ENCODE measurements at regions not wholly inside any gene's neighbourhood (a gene's known extent, or its start where the extent isn't known, plus 50 kb on each side); places are given as distances from the start of the nearest gene placed in this dataset.
"Not testable (repeated sequence)": the region's sequence is repeated elsewhere in the genome, so short reads cannot be mapped to it uniquely, and the experiment has no call there.

DNA sequence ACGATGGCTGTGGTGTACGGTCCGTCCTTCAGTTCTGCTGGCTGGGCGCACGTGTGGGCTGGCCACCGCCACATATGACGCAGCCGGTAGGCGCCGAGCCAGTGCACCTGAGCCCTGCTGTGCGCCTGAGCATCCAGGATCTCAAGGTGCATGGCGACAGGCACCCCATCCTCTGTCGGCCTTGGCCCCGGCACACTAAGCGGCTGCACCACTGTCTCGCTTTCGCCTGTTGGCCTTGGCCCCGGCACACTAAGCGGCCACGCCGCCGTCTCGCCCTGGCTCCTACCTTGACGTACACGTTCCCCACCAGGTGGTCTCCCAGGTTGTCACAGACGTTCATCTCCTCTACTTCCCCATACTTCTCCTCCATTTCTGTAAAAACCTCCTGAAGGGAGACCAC, 4034.6 kb upstream of the TPTE start:
- DNase-seq = not testable (repeated sequence)

DNA sequence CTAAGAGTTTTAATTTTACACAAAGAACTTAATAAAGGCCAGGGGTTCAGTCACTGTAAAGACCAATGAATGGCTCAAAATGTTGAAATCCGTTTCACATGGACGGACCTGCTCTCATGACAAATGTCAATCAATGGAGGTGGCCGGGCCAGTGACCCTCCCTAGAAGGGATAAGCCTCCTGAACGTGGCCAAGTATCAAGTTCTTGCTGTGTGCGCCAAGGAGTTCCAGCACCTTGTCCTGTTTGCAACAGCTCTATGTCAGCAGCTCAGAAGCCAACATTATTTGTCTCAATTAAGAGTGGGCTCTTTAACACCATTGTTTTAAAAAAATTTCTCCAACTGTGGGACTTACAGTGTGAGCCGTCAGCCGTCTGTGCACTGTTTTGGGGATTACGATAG, 4028.7 kb upstream of the TPTE start:
- not testable (repeated sequence) for DNase-seq

DNA sequence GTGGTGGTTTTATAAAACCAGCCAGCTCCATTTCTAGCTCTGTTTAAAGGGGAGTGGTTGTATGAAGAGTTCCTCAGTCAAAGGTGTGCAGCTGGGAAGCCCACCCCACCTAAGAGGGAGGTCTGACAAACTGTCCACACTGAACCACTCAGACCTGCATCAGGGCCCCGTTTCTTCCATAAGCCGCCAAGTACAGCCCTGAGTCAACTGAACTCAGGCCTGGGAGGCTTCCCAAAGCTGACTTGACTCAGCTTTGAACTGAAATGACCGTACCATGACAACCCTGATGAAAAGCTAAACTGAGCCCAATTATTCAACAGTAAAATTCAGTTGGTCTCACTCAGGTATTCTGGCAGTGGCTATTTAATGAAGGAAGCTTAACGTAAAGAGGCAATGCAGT, 4027.4 kb upstream of the TPTE start:
- not testable (repeated sequence) for DNase-seq

DNA sequence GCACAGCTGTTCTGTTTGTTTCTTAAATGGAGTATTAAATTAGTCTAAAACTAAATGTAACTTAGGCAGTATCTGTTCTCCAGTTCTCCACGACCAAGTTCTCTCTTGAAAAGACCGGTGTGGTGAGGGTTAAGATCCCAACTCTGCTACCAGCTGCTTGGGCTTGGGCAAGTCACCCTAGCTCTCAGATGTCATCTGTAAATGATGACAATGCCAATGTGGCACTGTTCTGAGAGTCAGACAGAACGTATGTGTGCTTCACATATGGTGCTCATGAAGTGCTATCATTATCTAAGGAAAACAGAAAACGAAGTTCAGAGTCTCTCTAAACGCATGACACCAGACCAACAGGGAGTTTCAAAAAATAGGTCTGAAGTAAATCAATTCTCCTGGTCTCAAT, 4025.0 kb upstream of the TPTE start:
- not testable (repeated sequence) for DNase-seq

DNA sequence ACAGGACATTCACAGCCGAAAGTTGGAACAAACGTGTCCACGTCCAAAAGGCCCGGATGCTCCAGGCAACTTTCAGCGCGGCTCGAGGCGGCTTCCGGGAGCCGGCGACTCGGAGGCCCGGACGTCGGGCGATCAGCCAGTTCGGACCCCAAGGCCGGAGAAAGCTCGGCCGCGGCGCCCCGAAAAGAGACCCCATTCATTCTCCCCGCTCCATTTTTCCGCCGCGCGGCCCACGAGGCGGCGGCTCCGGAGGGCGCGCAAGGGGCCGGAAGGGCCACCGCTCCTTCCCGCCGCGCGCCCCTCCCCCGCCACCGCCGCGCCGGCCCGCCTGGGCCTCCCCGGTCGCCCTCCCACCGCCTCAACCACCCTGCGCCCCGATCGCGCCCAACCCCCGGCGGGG, 4022.7 kb upstream of the TPTE start:
- DNase-seq = not testable (repeated sequence)

DNA sequence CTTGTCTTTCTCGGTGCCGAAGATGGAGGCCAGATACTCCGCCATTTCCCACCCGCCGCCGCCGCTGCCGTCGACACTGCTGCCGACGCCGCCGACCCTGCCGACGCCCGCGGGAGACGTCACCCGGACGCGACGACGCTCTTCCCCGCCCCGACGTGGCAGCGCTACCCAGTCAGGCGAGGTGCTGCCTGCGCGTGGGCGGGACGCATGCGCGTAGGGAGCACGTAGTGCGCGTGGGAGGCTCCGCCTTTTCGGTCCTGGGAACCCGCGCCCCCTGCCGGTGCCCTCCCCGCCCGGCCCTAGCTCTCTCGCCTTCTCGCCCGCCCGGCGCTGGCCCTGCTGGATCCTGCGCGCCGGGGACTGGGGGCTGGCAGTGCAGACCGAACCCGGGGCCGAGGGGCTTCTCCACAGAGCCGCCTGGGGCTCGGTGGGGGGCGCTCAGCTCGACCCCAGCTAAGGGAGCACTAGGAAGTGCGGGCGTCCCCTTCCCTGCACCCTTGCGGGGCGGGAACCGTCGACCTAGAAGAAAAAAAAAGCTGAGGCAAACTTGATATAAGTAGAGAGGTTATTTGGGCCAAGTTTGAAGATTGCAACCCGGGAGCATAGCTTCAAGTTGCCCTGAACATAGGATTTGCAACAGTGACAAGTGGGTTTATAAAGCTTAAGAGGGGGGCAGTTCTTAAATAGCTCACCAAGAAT, 4022.1 kb upstream of the TPTE start:
- DNase-seq = not testable (repeated sequence)

- DNase-seq = not testable (repeated sequence)
These were observed 4021.5 kb upstream of the TPTE start for GRCh38 chr21:6499866-6500265.

- not testable (repeated sequence) for DNase-seq
These were observed 4020.7 kb upstream of the TPTE start for GRCh38 chr21:6500681-6501080.

DNA sequence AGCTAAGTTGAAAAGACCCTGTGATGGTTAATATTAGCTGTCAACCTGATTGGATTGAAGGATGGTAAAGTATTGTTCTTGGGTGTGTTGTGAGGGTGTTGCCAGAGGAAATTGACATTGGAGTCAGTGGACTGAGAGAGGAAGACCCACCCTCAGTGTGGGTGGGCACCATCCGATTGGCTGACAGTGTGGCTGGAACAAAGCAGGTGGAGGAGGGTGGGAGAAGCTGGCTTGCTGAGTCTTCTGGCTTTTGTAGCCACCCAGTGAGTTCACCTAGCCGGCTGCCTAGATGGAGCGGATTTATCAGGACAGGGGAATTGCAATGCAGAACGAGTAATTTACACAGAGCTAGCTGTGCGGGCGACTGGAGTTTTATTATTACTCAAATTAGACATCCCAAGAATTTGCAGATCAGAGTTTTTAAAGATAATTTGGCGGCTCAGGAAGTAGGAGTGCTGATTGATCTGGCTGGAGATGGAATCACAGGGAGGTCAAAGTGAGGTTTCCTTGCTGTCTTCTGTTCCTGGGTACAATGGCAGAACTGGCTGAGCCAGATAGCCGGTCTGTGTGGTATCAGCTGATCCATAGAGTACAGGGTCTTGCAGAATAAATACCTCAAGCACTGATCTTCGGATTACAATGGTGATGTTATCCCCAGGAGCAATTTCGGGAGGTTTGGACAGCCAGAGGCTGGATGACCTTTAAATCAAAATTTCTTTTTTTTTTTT, 4015.1 kb upstream of the TPTE start:
- DNase-seq = not testable (repeated sequence)

DNA sequence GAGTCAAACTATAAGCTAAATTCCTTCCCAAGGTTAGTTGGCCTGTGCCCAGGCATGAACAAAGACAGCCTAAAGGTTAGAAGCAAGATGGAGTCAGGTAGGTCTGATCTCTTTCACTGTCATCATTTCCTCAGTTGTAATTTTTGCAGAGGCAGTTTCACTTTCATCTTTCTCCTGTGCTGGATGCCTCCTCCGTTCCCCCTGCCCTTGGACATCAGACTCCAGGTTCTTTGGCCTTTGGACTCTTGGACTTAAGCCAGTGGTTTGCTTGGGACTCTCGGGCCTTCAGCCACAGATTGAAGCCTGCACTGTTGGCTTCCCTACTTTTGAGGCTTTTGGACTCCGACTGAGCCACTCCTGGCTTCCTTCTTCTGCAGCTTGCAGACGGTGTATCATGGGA, 4013.8 kb upstream of the TPTE start:
- not testable (repeated sequence) for DNase-seq

DNA sequence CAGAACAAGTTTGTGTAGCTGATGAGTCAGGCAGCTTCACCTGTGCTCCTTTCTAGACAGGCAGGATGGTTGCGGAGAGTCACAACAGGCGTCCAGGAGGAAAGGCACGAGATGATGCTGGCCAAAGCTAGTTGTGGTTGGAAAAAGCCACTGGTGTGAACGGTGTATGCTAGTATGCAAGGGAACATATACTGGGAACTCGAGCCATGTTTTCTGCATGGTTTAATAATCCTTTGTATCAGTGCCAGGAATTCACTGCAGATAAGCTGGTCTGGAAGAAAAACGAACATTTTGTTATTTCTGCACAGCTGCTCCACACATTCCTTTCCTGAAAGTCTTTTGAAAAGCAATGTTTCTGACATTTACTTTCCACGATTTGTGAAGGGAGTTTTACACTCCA, 3999.6 kb upstream of the TPTE start:
- not testable (repeated sequence) for DNase-seq

DNA sequence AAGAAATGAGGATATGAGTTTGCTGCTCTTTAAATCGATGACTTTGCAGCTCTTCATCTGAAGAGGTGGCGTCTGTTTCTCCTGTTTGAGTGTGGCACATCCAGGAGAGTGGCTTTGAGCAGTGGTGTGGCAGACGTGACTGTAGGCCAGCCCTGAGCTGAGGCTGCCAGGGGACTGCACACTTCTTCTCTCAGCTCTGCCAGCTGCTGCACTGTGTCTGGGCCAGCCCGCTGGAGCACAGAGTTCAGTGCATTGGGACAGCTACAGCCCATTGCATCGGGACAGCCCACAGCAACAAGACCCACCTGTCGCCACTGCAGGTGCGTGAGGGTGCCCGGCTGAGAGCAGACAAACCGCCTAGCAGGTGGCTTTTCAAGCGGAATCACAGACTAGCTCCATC, 3995.2 kb upstream of the TPTE start:
- not testable (repeated sequence) for DNase-seq

GRCh38 chr21:6530655-6531054, 3990.7 kb upstream of the TPTE start:
- DNase-seq = not testable (repeated sequence)

GRCh38 chr21:6533261-6533660, 3988.1 kb upstream of the TPTE start:
- DNase-seq = not testable (repeated sequence)

GRCh38 chr21:6538320-6538719, 3983.1 kb upstream of the TPTE start:
- DNase-seq = not testable (repeated sequence)

DNA sequence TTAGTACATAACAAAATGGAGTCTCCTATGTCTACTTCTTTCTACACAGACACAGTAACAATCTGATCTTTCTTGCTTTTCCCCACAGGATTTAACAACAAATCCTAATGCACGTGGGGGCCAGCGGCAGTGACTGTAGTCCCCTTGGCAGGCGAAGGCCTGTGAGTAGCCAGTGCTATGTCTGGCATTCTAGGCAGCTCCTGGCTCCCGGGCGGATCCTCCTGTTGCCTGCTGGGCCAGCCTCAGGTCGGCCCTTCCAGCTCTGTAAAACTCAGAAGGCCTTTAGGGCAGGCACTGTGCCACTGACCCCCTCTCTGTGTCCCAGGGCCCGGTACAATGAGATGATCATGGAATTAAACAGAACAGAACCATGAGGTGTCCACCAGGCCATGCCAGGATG, 3981.7 kb upstream of the TPTE start:
- DNase-seq = not testable (repeated sequence)

DNA sequence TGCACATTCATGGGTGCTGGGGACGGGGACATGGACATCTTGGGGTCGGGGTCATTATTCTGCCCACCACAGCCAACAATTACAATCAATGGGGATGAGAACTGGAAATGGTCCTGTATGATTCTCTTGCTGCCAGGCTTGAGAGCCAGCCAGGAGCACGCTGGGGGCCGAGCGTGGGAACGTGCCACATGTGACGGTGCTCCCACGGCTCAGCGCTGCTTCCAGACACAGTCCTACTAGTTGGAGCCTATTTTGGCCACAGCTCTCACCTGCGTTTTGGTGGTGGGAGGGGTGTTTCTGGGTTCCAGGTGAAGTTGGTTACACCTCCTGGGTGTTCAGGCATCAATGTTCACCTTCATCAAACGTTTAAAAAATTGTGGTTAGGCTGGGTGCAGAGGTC, 3980.3 kb upstream of the TPTE start:
- not testable (repeated sequence) for DNase-seq

DNA sequence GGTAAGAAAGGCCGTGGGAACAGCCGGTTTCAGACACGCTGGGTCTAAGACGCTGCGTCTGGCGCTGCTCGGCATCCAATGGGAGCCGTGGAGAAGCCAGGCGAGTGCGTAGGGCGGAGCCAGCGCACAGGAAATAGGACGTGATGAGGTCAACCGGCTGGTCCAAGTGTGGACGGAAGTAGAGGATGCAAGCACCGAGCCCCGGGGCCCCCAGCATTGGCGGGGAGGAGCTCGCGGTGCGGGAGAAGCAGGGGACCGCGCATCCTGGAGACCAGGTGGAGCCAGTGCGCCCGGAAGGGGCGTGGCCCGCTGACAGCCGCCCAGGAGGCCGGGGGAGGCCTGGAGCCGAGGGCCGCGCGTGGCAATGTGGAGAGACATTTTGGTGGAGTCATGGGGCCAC, 3976.1 kb upstream of the TPTE start:
- not testable (repeated sequence) for DNase-seq

GRCh38 chr21:6551045-6551444, 3970.3 kb upstream of the TPTE start:
- DNase-seq = not testable (repeated sequence)

GRCh38 chr21:6553505-6554376, 3967.6 kb upstream of the TPTE start:
- not testable (repeated sequence) for DNase-seq

DNA sequence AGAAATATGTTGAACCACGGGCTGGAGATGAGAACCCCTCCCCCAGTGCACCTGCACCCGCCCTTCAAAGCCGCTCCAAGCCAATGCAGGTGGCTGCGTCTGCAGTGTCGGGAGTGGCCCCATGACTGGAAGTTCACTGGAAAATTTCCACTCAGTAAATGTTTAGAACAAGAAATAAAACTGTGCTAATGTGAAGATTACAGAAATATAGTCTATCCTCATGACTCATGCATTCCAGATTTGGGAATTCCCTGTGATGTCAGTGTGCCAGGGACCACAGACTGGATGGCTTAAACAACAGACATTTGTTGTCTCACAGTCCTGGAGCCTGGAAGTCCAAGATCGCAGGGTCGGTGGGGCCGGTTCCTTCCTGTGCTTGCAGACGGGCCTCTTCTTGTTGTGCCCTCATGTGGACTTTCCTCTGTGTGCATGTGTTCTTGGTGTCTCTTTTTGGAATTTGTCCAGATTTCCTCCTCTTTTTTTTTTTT, 3967.0 kb upstream of the TPTE start:
- not testable (repeated sequence) for DNase-seq

GRCh38 chr21:6556516-6556915, 3964.9 kb upstream of the TPTE start:
- DNase-seq = not testable (repeated sequence)

GRCh38 chr21:6557415-6557814, 3964.0 kb upstream of the TPTE start:
- not testable (repeated sequence) for DNase-seq
